Fibroblast of gingiva (primary cell): ENCODE measurements at regions not wholly inside any gene's neighbourhood (a gene's known extent, or its start where the extent isn't known, plus 50 kb on each side); places are given as distances from the start of the nearest gene placed in this dataset.

ENCODE experiments used
- DNase-seq: peaks from one replicate; pipeline ENCODE4 v3.0.0-alpha.2; 2011; ENCODE audit warnings: low read depth

- DNase-seq = no peak
Observed at GRCh38 chr11:127640561-127641451, 640.2 kb upstream of the KIRREL3 start.

- DNase-seq = no peak
Observed at GRCh38 chr11:127639916-127640315, 639.3 kb upstream of the KIRREL3 start.

GRCh38 chr11:127632976-127633680, 632.6 kb upstream of the KIRREL3 start:
- DNase-seq = no peak

- no peak for DNase-seq
Observed at GRCh38 chr11:127632546-127632945, 632.0 kb upstream of the KIRREL3 start.

- no peak for DNase-seq
Observed at GRCh38 chr11:127631974-127632373, 631.4 kb upstream of the KIRREL3 start.

- DNase-seq = no peak
Observed at GRCh38 chr11:127629200-127629599, 628.6 kb upstream of the KIRREL3 start.

GRCh38 chr11:127628458-127628785, 627.9 kb upstream of the KIRREL3 start:
- no peak for DNase-seq

- DNase-seq = no peak
Observed at GRCh38 chr11:127627629-127628457, 627.3 kb upstream of the KIRREL3 start.

GRCh38 chr11:127627204-127627603, 626.6 kb upstream of the KIRREL3 start:
- no peak for DNase-seq

GRCh38 chr11:127625402-127625801, 624.8 kb upstream of the KIRREL3 start:
- no peak for DNase-seq

- DNase-seq = no peak
Observed at GRCh38 chr11:127624306-127624856, 623.8 kb upstream of the KIRREL3 start.

- no peak for DNase-seq
Observed at GRCh38 chr11:127622686-127623085, 622.1 kb upstream of the KIRREL3 start.

- no peak for DNase-seq
Observed at GRCh38 chr11:127620671-127621070, 620.1 kb upstream of the KIRREL3 start.

- DNase-seq = no peak
Observed at GRCh38 chr11:127619946-127620345, 619.4 kb upstream of the KIRREL3 start.

GRCh38 chr11:127618721-127619120, 618.2 kb upstream of the KIRREL3 start:
- DNase-seq = no peak

GRCh38 chr11:127616158-127616557, 615.6 kb upstream of the KIRREL3 start:
- no peak for DNase-seq

GRCh38 chr11:127612607-127613006, 612.0 kb upstream of the KIRREL3 start:
- DNase-seq = no peak

- no peak for DNase-seq
Observed at GRCh38 chr11:127609025-127609773, 608.6 kb upstream of the KIRREL3 start.

- DNase-seq = no peak
Observed at GRCh38 chr11:127607487-127608085, 607.0 kb upstream of the KIRREL3 start.

- no peak for DNase-seq
Observed at GRCh38 chr11:127601578-127601977, 601.0 kb upstream of the KIRREL3 start.

GRCh38 chr11:127600674-127601073, 600.1 kb upstream of the KIRREL3 start:
- no peak for DNase-seq
